IMR-90 (cell line): ENCODE measurements at regions not wholly inside any gene's neighbourhood (a gene's known extent, or its start where the extent isn't known, plus 50 kb on each side); places are given as distances from the start of the nearest gene placed in this dataset.

Experiments used
- ATAC-seq: fragments of 200-7000 bp; cut with Tn5 transposase; 2 replicates; pipeline ENCODE4 v1.9.1; 2020; ENCODE audit warnings: low read depth, mild to moderate bottlenecking, moderate library complexity
- BruUV-seq: library from RNA; stranded (reverse); fragments of 400-500 nt; replicated peaks from 2 replicates; lab custom pipeline; 2021; lab: Mats Ljungman, UMichigan
- CTCF ChIA-PET: fragments of 300-600 bp; formaldehyde crosslinking; extraction: SDS; loops from one replicate; lab custom pipeline; 2021; ENCODE audit warnings: antibody characterized with exemption; lab: Yijun Ruan, JAX
- POLR2A ChIA-PET: fragments of 300-600 bp; sonication (Branson Sonifier 250); formaldehyde crosslinking; loops from one replicate; lab custom pipeline; 2022; ENCODE audit warnings: antibody characterized with exemption; ENCODE audit not compliant: unreplicated experiment; lab: Charles Lee
- DNase-seq: peaks from one replicate; pipeline ENCODE4 v3.0.0; 2013
- H2AFZ ChIP-seq: replicated peaks from 2 replicates; pipeline ENCODE3; 2013; ENCODE audit warnings: low read length, mild to moderate bottlenecking; ENCODE audit not compliant: poor library complexity
- H2AK5ac ChIP-seq: 2 replicates; pipeline ENCODE4 v1.6.1; 2013; ENCODE audit warnings: low read depth, low read length, inconsistent platforms
- H2AK9ac ChIP-seq: replicated peaks from 2 replicates; pipeline ENCODE3; 2013; ENCODE audit warnings: mild to moderate bottlenecking, low read depth, low read length, moderate library complexity; ENCODE audit not compliant: poor library complexity
- H2BK120ac ChIP-seq: 2 replicates; pipeline ENCODE4 v1.6.1; 2013; ENCODE audit warnings: low read depth, low read length, inconsistent platforms
- H2BK15ac ChIP-seq: 3 replicates; pipeline ENCODE4 v1.6.1; 2013; ENCODE audit warnings: low read depth, low read length, inconsistent platforms
- H2BK20ac ChIP-seq: 2 replicates; pipeline ENCODE4 v1.6.1; 2013; ENCODE audit warnings: low read depth, mild to moderate bottlenecking, inconsistent platforms, low read length, moderate library complexity
- H2BK5ac ChIP-seq: 2 replicates; pipeline ENCODE4 v1.6.1; 2013; ENCODE audit warnings: mild to moderate bottlenecking, low read depth, low read length, inconsistent platforms; ENCODE audit not compliant: poor library complexity, severe bottlenecking
- H3K14ac ChIP-seq: replicated peaks from 2 replicates; pipeline ENCODE4 v1.6.1; 2013; ENCODE audit warnings: low read depth, low read length, inconsistent platforms
- H3K18ac ChIP-seq: 2 replicates; pipeline ENCODE4 v1.6.1; 2013; ENCODE audit warnings: low read depth, low read length, control low read depth
- H3K23ac ChIP-seq: 2 replicates; pipeline ENCODE4 v1.6.1; 2013; ENCODE audit warnings: low read depth, low read length, inconsistent platforms
- H3K27ac ChIP-seq: 2 replicates; pipeline ENCODE4 v1.5.1; 2013; ENCODE audit warnings: mild to moderate bottlenecking, control low read depth, low read length; ENCODE audit not compliant: insufficient read depth
- H3K27me3 ChIP-seq: 2 replicates; pipeline ENCODE4 v1.6.1; 2013; ENCODE audit warnings: low read length; ENCODE audit not compliant: control insufficient read depth, insufficient read depth
- H3K36me3 ChIP-seq: 2 replicates; pipeline ENCODE4 v1.6.1; 2013; ENCODE audit warnings: low read length, mixed read lengths; ENCODE audit not compliant: control insufficient read depth, insufficient read depth
- H3K4ac ChIP-seq: 2 replicates; pipeline ENCODE4 v1.6.1; 2013; ENCODE audit warnings: low read depth, low read length, inconsistent platforms
- H3K4me1 ChIP-seq: 2 replicates; pipeline ENCODE4 v1.6.1; 2013; ENCODE audit warnings: low read length, mixed read lengths; ENCODE audit not compliant: control insufficient read depth, insufficient read depth
- H3K4me2 ChIP-seq: 2 replicates; pipeline ENCODE4 v1.6.1; 2013; ENCODE audit warnings: low read depth, mild to moderate bottlenecking, control low read depth, low read length, moderate library complexity
- H3K4me3 ChIP-seq: 2 replicates; pipeline ENCODE4 v1.5.1; 2013; ENCODE audit warnings: low read depth, mild to moderate bottlenecking, control low read depth, low read length, moderate library complexity; ENCODE audit not compliant: insufficient read depth
- H3K56ac ChIP-seq: 2 replicates; pipeline ENCODE4 v1.6.1; 2013; ENCODE audit warnings: low read length, inconsistent platforms; ENCODE audit not compliant: insufficient read depth; ENCODE audit errors: extremely low read depth
- H3K79me1 ChIP-seq, 2 experiments: 2 replicates each; pipeline ENCODE4 v1.6.1; 2013; ENCODE audit warnings: low read length in 2 of 2, inconsistent platforms in 1 of 2, low read depth in 1 of 2
- H3K9ac ChIP-seq: 2 replicates; pipeline ENCODE4 v1.6.1; 2013; ENCODE audit warnings: low read depth, low read length, control low read depth
- H3K9me1 ChIP-seq: 2 replicates; pipeline ENCODE4 v1.6.1; 2013; ENCODE audit warnings: low read length, inconsistent platforms; ENCODE audit not compliant: insufficient read depth
- H3K9me3 ChIP-seq: 2 replicates; pipeline ENCODE4 v1.6.1; 2013; ENCODE audit warnings: low read length; ENCODE audit not compliant: control insufficient read depth, insufficient read depth
- H4K20me1 ChIP-seq: 2 replicates; pipeline ENCODE4 v1.6.1; 2013; ENCODE audit warnings: low read length, inconsistent platforms; ENCODE audit not compliant: insufficient read depth
- H4K5ac ChIP-seq: 2 replicates; pipeline ENCODE4 v1.6.1; 2013; ENCODE audit warnings: mild to moderate bottlenecking, low read depth, low read length, control low read depth
- H4K8ac ChIP-seq, 2 experiments: 2 replicates each; pipeline ENCODE4 v1.6.1; 2013; ENCODE audit warnings: low read depth in 2 of 2, low read length in 2 of 2, control low read depth in 1 of 2, inconsistent platforms in 1 of 2
- H4K91ac ChIP-seq: 2 replicates; pipeline ENCODE4 v1.6.1; 2013; ENCODE audit warnings: low read depth, low read length, inconsistent platforms; ENCODE audit not compliant: insufficient read depth
- BHLHE40 ChIP-seq: fragments of 150-350 bp; IDR thresholded peaks from 2 replicates; pipeline ENCODE4 v1.6.1; 2016; ENCODE audit warnings: mild to moderate bottlenecking, low read depth, low read length
- FOS ChIP-seq: fragments of 150-350 bp; IDR thresholded peaks from 2 replicates; pipeline ENCODE4 v1.6.1; 2016; ENCODE audit warnings: low read depth, low read length
- MAFK ChIP-seq: IDR thresholded peaks from 2 replicates; pipeline ENCODE4 v1.6.1; 2012; ENCODE audit warnings: low read depth, low read length, improper control_type of control experiment
- MXI1 ChIP-seq: IDR thresholded peaks from 2 replicates; pipeline ENCODE4 v1.6.1; 2012; ENCODE audit warnings: low read depth, mild to moderate bottlenecking, low read length, moderate library complexity, borderline replicate concordance
- NFE2L2 ChIP-seq: fragments of 150-350 bp; IDR thresholded peaks from 2 replicates; pipeline ENCODE4 v1.6.1; 2016; ENCODE audit warnings: low read depth, mild to moderate bottlenecking, low read length
- RAD21 ChIP-seq: IDR thresholded peaks from 2 replicates; pipeline ENCODE4 v1.6.1; 2012; ENCODE audit warnings: low read length, improper control_type of control experiment
- RCOR1 ChIP-seq: IDR thresholded peaks from 2 replicates; pipeline ENCODE4 v1.6.1; 2012; ENCODE audit warnings: mild to moderate bottlenecking, low read length, improper control_type of control experiment; ENCODE audit not compliant: insufficient replicate concordance
- RFX5 ChIP-seq: IDR thresholded peaks from 2 replicates; pipeline ENCODE4 v1.8.0; 2012; ENCODE audit warnings: low read depth, mild to moderate bottlenecking, low read length, moderate library complexity
- WGBS, 2 experiments: methylation state at CpG; one replicate each; pipeline versions ENCODE4 v1.1.5 to v1.1.7; 2013; ENCODE audit warnings: missing lambda C conversion rate in 2 of 2; ENCODE audit not compliant: insufficient read length in 1 of 2; ENCODE audit errors: extremely low coverage in 2 of 2; 5-methylcytosine and 5-hydroxymethylcytosine counted together
- dilution Hi-C: fragments of 300-500 bp; cut with HindIII; formaldehyde crosslinking; loops from one replicate; pipeline ENCODE4 v1.14.3; 2018; ENCODE audit warnings: low sequenced_read_pairs; ENCODE audit not compliant: unreplicated experiment
- in situ Hi-C: fragments of 300-500 bp; cut with MboI; formaldehyde crosslinking; loops from 3 replicates; pipeline ENCODE4 v1.14.3; 2019; ENCODE audit warnings: low sequenced_read_pairs, inconsistent platforms, mixed read lengths
- intact Hi-C: fragments of 100-400 bp; cut with micrococcal nuclease; formaldehyde crosslinking; loops from 2 replicates; pipeline ENCODE4 v1.10.0; 2022
- TF ChIP-seq, protein P1 (sequence below): fragments of 150-350 bp; IDR thresholded peaks from 2 replicates; pipeline ENCODE4 v1.6.1; 2016; ENCODE audit warnings: low read depth, mild to moderate bottlenecking, low read length, moderate library complexity, borderline replicate concordance

DNA sequence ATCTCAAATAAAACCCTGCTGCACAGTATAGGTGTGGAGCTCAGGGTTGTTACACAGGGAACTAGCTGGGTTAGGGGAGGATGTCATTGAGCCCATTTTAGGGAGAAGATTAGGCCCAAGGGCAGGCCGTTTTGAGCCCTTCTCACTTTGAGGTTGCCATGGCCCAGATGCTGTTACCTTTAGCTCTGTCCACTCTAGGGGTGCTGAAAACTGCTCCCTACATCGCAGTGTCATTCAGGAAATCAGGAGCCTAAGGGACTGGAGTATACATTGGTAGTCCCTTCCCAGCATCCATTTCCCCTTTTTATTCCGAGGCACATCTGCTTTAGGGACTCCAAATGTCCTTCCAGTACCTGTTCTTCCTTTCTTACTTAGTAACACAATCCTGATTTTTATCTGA lies 79.0 kb upstream of the SELENOK start:
- Histone ChIP-seq H2BK120ac (no peak overlapping the region), H3K36me3 (no peaks in the 10 kb centered on the region), H3K4me3 (no peak overlapping the region), H3K9ac (no peak overlapping the region), H2BK20ac (no peak overlapping the region), H2AK5ac (no peak overlapping the region), H3K56ac (no peak overlapping the region), H3K4me1 (no peaks in the 10 kb centered on the region), H4K5ac (no peak overlapping the region), H3K9me3 (peaks cover 8% of the 10 kb centered on the region), H3K23ac (no peak overlapping the region), H3K18ac (no peak overlapping the region), H4K20me1 (no peaks in the 10 kb centered on the region), H4K8ac (no peak overlapping the region), H3K79me1 (no peaks in the 10 kb centered on the region), H3K4me2 (no peak overlapping the region), H2AFZ (no peak overlapping the region), H3K27me3 (no peaks in the 10 kb centered on the region), H3K14ac (no peak overlapping the region), H3K4ac (no peak overlapping the region), H3K9me1 (no peaks in the 10 kb centered on the region), H2BK15ac (no peak overlapping the region), H2AK9ac (no peak overlapping the region), H4K91ac (no peak overlapping the region), H2BK5ac (no peak overlapping the region), H3K27ac (no peak overlapping the region)
- no TSS peak for BruUV-seq
- POLR2A ChIA-PET, result no interaction called here
- TF ChIP-seq FOS (no peak), MXI1 (no peak), NFE2L2 (no peak), MAFK (no peak), RCOR1 (no peak), RFX5 (no peak), BHLHE40 (no peak), RAD21 (no peak)
- TF ChIP-seq, protein P1, sequence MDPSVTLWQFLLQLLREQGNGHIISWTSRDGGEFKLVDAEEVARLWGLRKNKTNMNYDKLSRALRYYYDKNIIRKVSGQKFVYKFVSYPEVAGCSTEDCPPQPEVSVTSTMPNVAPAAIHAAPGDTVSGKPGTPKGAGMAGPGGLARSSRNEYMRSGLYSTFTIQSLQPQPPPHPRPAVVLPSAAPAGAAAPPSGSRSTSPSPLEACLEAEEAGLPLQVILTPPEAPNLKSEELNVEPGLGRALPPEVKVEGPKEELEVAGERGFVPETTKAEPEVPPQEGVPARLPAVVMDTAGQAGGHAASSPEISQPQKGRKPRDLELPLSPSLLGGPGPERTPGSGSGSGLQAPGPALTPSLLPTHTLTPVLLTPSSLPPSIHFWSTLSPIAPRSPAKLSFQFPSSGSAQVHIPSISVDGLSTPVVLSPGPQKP, result no peak
- dilution Hi-C loops (no loop called here), in situ Hi-C loops (no loop called here), intact Hi-C loops (no loop called here)
- WGBS, 2 experiments, result no CpG with 5 or more reads among the region's 3 CpGs
- no peak for ATAC-seq
- no peak for DNase-seq
- CTCF ChIA-PET, result no interaction called here
